HG03280 (cell line): ENCODE measurements at regions not wholly inside any gene's neighbourhood (a gene's known extent, or its start where the extent isn't known, plus 50 kb on each side); places are given as distances from the start of the nearest gene placed in this dataset.
"Not testable (repeated sequence)": the region's sequence is repeated elsewhere in the genome, so short reads cannot be mapped to it uniquely, and the experiment has no call there.

Experiments
- ATAC-seq: cut with Tn5 transposase; IDR thresholded peaks from one replicate; pipeline ENCODE4 v1.9.1; 2021; ENCODE audit warnings: mild to moderate bottlenecking, moderate library complexity; ENCODE audit not compliant: unreplicated experiment

- ATAC-seq: no peak
These were observed 972.3 kb downstream of the PCDH7 start for GRCh38 chr4:31692399-31692940.

GRCh38 chr4:31701256-31701655 is 981.1 kb downstream of the PCDH7 start:
- no peak for ATAC-seq

- ATAC-seq: no peak
These were observed 982.2 kb downstream of the PCDH7 start for GRCh38 chr4:31702326-31702725.

- no peak for ATAC-seq
These were observed 994.1 kb downstream of the PCDH7 start for GRCh38 chr4:31714238-31714637.

- ATAC-seq: no peak
These were observed 995.1 kb downstream of the PCDH7 start for GRCh38 chr4:31715302-31715701.

- no peak for ATAC-seq
These were observed 1006.9 kb downstream of the PCDH7 start for GRCh38 chr4:31727030-31727429.

GRCh38 chr4:31735004-31735403 is 1014.8 kb downstream of the PCDH7 start:
- no peak for ATAC-seq

- no peak for ATAC-seq
These were observed 1017.2 kb downstream of the PCDH7 start for GRCh38 chr4:31737419-31737818.

- ATAC-seq: no peak
These were observed 1021.2 kb downstream of the PCDH7 start for GRCh38 chr4:31741326-31741725.

GRCh38 chr4:31748382-31748781 is 1028.2 kb downstream of the PCDH7 start:
- ATAC-seq: no peak

- ATAC-seq: not testable (repeated sequence)
These were observed 1030.4 kb downstream of the PCDH7 start for GRCh38 chr4:31750581-31750980.

- no peak for ATAC-seq
These were observed 1035.6 kb downstream of the PCDH7 start for GRCh38 chr4:31755751-31756150.

GRCh38 chr4:31768756-31769155 is 1048.6 kb downstream of the PCDH7 start:
- no peak for ATAC-seq

- ATAC-seq: no peak
These were observed 1063.1 kb downstream of the PCDH7 start for GRCh38 chr4:31783311-31783710.

GRCh38 chr4:31784558-31784957 is 1064.4 kb downstream of the PCDH7 start:
- ATAC-seq: no peak

GRCh38 chr4:31787701-31788100 is 1067.5 kb downstream of the PCDH7 start:
- ATAC-seq: no peak

GRCh38 chr4:31788676-31789075 is 1068.5 kb downstream of the PCDH7 start:
- ATAC-seq: no peak

- ATAC-seq: no peak
These were observed 1071.5 kb downstream of the PCDH7 start for GRCh38 chr4:31791666-31792065.

- ATAC-seq: no peak
These were observed 1073.7 kb downstream of the PCDH7 start for GRCh38 chr4:31793907-31794306.

- ATAC-seq: not testable (repeated sequence)
These were observed 1076.9 kb downstream of the PCDH7 start for GRCh38 chr4:31797052-31797451.

- no peak for ATAC-seq
These were observed 1083.5 kb downstream of the PCDH7 start for GRCh38 chr4:31803526-31804195.

- ATAC-seq: no peak
These were observed 1086.9 kb downstream of the PCDH7 start for GRCh38 chr4:31807036-31807435.

GRCh38 chr4:31844350-31844749 is 1124.2 kb downstream of the PCDH7 start:
- ATAC-seq: no peak
